Dermis microvascular lymphatic vessel endothelial cell (primary cell): ENCODE measurements at regions not wholly inside any gene's neighbourhood (a gene's known extent, or its start where the extent isn't known, plus 50 kb on each side); places are given as distances from the start of the nearest gene placed in this dataset.
A peak's percentile ranks its signal among the peaks of the same experiment; 100 is the strongest.
"Not testable (repeated sequence)": the region's sequence is repeated elsewhere in the genome, so short reads cannot be mapped to it uniquely, and the experiment has no call there.

Experiments used
- DNase-seq, 2 donors: peaks; one replicate each; pipeline versions ENCODE4 v3.0.0 to v3.0.0-alpha.2; 2010; ENCODE audit warnings: low read depth in 2 of 2

DNA sequence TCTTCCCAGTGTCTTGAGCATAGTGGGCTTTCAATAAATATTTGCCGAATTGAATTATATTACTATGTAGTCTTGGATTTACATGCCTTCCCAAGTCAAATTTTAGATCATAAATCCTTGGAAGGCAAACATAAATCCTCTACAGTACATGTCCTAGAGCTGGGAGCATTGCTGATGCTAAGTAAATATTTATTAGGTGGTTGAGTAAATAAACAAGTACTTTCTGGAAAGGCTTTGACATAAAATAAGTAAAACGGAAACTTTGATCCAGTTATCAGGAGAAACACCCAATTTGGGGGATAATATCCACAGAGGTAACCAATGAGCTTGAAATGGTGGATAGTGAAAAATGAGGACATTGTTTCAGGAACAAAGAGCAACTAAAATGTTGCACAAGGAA, 162.8 kb upstream of the SVIL start:
- DNase-seq = no peak

DNA sequence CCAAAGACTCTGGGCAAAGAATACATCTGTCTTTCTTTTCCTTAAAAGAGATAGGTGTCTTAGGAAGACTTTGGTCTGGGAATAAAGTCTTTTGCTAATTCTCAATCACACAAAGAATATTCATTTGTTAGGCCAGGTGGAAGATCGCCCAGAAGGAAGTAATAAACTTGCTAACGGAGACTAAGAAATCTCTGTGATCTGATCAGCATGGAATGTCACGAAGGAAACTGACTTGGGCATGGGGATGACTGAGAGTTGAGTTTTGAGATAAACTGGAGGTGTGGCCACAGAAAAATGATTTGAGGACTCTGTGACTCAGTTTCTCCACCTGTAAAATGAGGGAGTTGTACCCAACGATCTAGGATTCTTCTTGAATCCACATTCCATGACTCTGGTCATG, 161.1 kb upstream of the SVIL start:
- peak in 1 of 2 donors; percentile 34 for DNase-seq

DNA sequence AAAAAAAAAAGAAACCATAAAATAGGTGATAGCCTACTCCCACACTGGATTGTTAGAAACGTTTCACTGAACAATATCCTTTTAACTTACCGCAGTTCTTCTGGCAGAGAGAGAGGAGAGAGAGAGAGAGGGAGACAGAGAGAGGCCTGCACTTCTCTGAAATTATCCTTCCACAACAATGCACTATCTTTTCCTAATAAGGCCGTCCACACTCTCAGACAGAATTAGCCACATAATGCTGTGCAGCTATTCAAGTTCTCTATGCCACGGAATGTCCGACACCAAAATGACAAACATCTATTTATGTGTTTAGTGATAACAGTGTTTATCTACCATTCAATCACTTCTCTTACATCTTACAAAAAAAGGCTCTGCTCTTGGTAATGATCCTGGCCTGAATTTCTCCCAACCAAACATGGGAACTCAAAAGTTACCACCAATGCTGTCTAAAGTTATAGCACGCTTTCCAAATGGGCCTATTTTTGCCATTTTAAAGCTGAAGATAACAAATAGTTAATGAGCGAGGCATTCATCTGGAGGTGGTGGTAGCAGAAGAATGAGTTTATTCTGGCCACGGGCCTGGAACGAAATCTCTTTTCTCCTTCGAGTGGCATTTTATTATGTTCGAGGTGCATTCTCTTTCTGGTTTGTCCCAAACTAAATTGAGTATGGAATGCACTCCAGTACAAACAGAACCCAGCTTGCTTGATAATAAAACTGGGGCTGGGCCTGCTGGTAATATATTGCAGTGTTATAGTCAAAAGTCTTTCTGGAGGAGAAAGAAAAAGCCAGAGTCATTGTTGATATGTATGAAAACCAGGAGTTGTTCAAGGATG, 160.2 kb upstream of the SVIL start:
- no peak for DNase-seq

DNA sequence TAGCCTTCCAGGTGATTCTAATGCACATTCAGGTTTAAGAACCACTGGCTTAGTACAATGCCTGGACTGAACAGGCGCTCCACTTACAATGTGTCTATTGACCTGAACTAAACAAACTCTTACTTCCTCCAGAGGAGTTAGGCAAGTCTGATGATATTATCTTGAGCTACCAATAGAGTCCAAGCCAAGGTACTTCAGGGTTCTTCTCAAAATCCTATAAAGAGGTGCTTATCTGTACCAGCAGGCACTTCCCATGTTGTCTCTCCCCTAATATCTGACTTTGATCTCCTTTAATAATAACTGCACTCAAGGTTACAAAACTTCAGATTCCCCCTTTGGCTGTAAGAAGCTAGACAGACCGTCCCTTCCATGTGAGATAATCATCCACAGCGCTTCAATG, 157.0 kb upstream of the SVIL start:
- DNase-seq = no peak

DNA sequence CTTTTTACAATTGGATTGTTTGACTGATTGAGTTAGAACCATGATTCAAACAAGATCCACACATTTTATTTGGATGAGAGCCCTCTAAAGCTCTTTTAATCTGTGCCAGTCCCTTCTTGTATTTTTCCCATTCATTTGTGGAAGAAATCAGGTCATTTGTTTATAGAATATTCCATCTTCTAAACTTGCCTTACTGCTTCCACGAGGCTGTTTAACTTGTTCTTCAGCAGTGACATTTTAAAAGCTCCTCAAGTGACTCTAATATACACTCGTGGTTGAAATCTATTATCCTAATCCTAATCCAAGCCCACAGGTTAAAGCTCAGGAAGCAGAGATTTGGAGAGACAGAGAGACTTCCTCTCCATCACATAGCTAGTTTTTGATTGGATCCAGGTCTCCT, 155.4 kb upstream of the SVIL start:
- no peak for DNase-seq

DNA sequence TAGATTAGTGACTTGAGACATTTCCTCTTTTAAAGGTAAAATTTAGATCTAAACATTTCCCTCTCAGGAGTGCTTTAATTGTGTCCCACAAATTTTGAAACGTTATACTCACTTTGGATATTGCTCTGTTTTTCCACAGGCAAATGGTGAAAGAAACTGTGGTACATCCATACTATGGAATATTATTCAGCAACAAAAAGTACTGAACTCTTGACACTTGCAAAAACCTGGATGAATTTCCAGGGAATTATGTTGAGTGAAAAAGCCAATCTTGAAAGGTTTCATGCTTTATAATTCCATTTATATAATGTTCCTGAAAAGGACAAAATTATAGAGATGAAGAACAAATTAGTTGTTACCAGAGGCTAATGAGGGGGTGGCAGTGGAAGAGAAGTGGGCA, 153.3 kb upstream of the SVIL start:
- no peak for DNase-seq

- no peak for DNase-seq
Measured at GRCh38 chr10:29785701-29786100, 150.9 kb upstream of the SVIL start.

DNA sequence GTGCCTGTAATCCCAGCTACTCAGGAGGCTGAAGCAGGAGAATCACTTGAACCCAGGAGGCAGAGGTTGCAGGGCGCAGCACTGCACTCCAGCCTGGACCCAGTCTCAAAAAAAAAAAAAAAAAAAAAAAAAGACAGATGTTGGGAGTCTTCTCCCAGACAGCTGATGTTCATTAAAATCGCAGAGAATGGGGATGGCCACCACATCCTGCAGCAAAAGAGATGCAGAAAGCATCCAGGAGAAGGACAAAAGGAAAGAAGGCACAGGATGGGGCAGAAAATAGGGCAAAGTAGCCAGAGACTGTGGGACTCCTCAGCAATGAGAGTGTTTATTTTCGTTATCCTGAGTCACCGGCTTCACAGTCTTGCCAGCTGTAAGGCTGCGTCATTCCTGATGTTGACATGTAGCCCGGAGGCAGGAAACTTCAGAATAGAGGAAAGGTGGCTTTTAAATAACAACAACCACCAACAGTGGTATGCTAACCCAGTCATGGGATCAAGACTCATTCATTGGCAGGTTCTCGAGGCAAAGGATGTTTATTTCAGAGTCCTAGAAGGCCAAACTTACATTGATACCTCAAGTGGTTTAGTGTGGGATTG, 149.5 kb upstream of the SVIL start:
- DNase-seq = peak; percentile 91 to 99

- peak in 1 of 2 donors; percentile 63 for DNase-seq
Measured at GRCh38 chr10:29783201-29783947, 148.6 kb upstream of the SVIL start.

- no peak for DNase-seq
Measured at GRCh38 chr10:29780639-29781038, 145.9 kb upstream of the SVIL start.

- peak in 1 of 2 donors; percentile 72 for DNase-seq
Measured at GRCh38 chr10:29780096-29780495, 145.3 kb upstream of the SVIL start.

GRCh38 chr10:29776246-29776645, 141.5 kb upstream of the SVIL start:
- DNase-seq = no peak

- DNase-seq = no peak
Measured at GRCh38 chr10:29774475-29774874, 139.7 kb upstream of the SVIL start.

DNA sequence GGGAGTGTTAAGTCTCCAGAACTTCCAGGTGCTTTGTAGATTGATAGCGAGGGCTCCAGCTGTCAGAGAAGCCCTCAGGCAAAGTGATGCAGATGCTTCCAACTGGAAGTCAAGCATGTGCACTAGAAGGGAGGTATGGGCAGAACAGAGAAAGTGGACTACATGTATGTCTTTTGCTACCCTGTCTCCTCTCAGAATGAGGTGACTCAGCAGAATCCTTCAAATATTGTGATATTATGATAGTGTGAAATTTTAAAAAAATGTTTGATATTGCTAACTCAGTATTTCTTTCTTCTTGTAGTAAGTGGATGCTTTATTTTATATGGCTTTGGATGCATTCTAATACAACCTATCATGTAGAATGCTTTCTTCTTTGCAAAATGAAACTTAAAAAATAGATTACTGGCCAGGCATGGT, 138.9 kb upstream of the SVIL start:
- no peak for DNase-seq

DNA sequence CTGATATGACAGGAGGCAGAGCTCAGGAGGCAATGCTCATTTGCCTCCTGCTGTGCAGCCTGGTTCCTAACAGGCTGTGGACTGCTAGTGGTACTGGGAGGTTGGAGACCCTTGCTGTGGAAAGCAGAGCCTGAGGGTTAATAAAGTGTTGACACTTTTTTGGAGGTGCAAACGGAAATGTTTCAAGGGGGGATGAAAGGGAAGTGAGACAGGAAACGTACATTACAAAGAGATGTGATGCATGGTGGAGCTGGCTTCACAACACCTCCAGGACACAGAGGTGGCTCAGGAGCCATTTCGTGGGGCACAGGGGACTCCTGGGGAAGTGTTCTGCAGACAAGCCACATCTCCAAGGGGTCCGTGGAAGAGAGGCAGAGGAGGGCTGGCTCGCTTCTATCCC, 137.6 kb upstream of the SVIL start:
- DNase-seq = no peak

DNA sequence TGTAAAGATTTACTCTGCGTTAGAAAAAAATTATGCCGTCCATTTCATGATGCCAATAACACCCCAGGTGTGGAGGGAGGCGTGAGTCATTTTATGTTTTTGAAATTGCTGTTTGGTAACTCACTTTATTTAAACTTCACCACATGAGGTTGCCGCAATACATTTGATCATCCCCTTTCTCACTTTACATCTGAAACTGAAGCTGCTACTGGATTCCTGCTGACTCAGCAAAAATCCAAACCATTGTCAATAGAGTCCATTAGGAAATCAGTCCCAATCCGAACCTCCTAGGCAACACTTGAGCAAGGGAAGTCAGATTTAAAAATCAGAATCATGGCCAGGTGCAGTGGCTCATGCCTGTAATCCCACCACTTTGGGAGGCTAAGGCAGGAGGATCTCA, 136.6 kb upstream of the SVIL start:
- DNase-seq = no peak

- DNase-seq = not testable (repeated sequence)
Measured at GRCh38 chr10:29769277-29769676, 134.5 kb upstream of the SVIL start.

DNA sequence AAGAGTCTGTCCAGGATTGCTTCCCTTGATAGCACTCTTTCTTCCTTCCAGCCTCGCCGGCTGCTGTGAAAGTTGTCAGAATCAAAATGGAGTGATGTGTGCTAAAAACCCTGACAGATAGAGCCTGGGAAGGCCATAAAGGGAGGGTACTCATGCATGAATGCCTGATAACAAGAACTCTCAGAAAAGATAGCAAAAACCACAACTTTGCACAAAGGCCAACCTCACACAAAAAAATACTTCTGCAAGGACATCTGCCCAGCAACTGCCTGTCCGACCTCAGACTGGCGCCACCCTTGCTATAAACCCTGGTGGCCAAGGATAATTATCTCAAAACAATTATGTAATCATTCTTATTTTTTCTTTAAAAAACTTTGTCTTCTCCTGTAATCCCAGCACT, 133.2 kb upstream of the SVIL start:
- DNase-seq = no peak

DNA sequence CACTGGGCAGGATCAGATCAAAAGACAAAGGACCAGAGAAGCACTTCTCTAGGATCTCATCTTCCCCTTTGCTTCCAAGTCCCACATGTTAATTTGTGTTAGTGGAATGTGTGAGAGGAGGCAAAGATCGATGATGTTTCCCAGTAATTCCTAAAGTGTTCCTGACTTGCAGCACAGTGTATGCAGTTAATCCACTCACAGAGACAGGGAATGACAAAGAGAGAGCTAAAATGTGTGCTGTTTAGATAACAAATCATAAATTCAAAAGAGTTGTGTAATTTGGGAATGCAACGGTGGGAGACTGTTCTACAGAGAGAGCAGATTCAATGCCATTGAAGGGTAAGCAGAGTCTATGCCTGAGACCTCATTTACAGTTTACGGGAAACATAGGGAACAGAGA, 132.0 kb upstream of the SVIL start:
- no peak for DNase-seq

- no peak for DNase-seq
Measured at GRCh38 chr10:29765330-29765729, 130.6 kb upstream of the SVIL start.

GRCh38 chr10:29763396-29763795, 128.6 kb upstream of the SVIL start:
- DNase-seq = no peak

GRCh38 chr10:29761916-29762315, 127.1 kb upstream of the SVIL start:
- no peak for DNase-seq
